ENCODE measurements at regions not wholly inside any gene's neighbourhood (a gene's known extent, or its start where the extent isn't known, plus 50 kb on each side); places are given as distances from the start of the nearest gene placed in this dataset.

DNA sequence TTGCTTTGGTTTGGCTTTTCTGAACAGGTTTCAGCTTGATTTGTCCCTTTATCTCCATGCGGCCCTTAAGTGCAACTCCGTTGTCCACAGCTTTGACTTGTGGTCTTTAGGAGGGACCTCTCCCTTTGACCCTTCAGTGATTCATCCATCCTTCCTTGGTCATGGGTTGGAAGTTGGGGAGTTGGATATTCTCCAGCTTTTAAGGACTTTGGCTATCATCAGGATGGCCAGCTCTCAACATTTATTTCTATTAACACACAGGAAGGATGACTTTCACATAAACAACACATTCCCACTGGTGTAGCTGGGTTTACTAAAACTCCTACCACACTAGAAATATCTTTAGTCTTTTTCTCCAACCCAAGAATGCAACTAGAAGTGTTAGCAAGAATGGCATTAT, 50.9 kb upstream of the E2F7 start:
- Histone ChIP-seq H3K9me2 (replicated peaks; ENCODE audit: insufficient read depth) (no peaks in the 10 kb centered on the region), H2AFZ (no peak overlapping the region), H3K9me3 (ENCODE audit: low read depth) (no peaks in the 10 kb centered on the region), H3K36me3 (replicated peaks; ENCODE audit: insufficient read depth, low read depth) (no peaks in the 10 kb centered on the region), H3K4me3 (no peak overlapping the region), H3K4me2 (no peak overlapping the region), H4K20me1 (ENCODE audit: insufficient read depth, poor library complexity, severe bottlenecking) (no peaks in the 10 kb centered on the region), H3K79me2 (no peaks in the 10 kb centered on the region), H3K27me3 (no peaks in the 10 kb centered on the region), H3K27ac (no peak overlapping the region), H3K4me1 (ENCODE audit: insufficient read depth) (no peaks in the 10 kb centered on the region)
- DNase-seq (ENCODE audit: low spot score): no peak
- 89% methylated on average over 2 of the region's 2 CpGs for WGBS (ENCODE audit: low lambda C conversion rate, missing lambda C conversion rate)
- TF ChIP-seq EZH2 (IDR thresholded peaks at IDR 0.05; ENCODE audit: borderline replicate concordance) (no peak), EZH2phosphoT487 (IDR thresholded peaks at IDR 0.05; ENCODE audit: low read depth, severe bottlenecking, unreplicated experiment) (no peak)
- TF ChIP-seq, protein P1, sequence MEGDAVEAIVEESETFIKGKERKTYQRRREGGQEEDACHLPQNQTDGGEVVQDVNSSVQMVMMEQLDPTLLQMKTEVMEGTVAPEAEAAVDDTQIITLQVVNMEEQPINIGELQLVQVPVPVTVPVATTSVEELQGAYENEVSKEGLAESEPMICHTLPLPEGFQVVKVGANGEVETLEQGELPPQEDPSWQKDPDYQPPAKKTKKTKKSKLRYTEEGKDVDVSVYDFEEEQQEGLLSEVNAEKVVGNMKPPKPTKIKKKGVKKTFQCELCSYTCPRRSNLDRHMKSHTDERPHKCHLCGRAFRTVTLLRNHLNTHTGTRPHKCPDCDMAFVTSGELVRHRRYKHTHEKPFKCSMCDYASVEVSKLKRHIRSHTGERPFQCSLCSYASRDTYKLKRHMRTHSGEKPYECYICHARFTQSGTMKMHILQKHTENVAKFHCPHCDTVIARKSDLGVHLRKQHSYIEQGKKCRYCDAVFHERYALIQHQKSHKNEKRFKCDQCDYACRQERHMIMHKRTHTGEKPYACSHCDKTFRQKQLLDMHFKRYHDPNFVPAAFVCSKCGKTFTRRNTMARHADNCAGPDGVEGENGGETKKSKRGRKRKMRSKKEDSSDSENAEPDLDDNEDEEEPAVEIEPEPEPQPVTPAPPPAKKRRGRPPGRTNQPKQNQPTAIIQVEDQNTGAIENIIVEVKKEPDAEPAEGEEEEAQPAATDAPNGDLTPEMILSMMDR (IDR thresholded peaks at IDR 0.05; ENCODE audit: poor library complexity): no peak

DNA sequence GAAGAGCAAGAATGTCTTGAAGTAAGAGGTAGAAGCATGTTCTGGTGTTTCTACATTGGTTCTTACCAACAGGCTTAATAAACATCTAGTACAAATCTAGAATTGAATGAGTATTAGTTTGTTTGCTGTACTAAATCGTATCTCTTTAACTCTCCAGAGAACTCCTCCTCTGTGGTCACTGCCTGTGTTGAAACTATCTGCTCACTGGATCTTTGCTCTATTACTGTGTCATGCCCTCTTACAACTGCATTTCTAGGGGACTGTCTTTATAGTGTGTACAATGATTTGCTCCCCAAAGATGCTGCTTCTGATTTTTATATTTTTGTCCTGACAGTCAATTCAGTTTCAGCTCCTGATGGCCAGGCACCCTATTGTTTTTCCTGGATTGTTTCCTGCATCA, 50.1 kb upstream of the E2F7 start:
- H3K9me2 ChIP-seq (replicated peaks; ENCODE audit: insufficient read depth): no peaks in the 10 kb centered on the region
- H2AFZ ChIP-seq: no peak overlapping the region
- no peaks in the 10 kb centered on the region for H3K4me1 ChIP-seq (ENCODE audit: insufficient read depth)
- no peaks in the 10 kb centered on the region for H3K27me3 ChIP-seq
- H3K4me2 ChIP-seq: no peak overlapping the region
- TF ChIP-seq, protein P1 (IDR thresholded peaks at IDR 0.05; ENCODE audit: poor library complexity): no peak
- TF ChIP-seq EZH2phosphoT487 (IDR thresholded peaks at IDR 0.05; ENCODE audit: low read depth, severe bottlenecking, unreplicated experiment): no peak
- TF ChIP-seq EZH2 (IDR thresholded peaks at IDR 0.05; ENCODE audit: borderline replicate concordance): no peak
- H4K20me1 ChIP-seq (ENCODE audit: insufficient read depth, poor library complexity, severe bottlenecking): no peaks in the 10 kb centered on the region
- no peak for DNase-seq (ENCODE audit: low spot score)
- no peaks in the 10 kb centered on the region for H3K9me3 ChIP-seq (ENCODE audit: low read depth)
- no peak overlapping the region for H3K4me3 ChIP-seq
- WGBS (ENCODE audit: low lambda C conversion rate, missing lambda C conversion rate): 81% methylated on average over 1 of the region's 1 CpG
- H3K27ac ChIP-seq: no peak overlapping the region
- no peaks in the 10 kb centered on the region for H3K79me2 ChIP-seq
- no peaks in the 10 kb centered on the region for H3K36me3 ChIP-seq (replicated peaks; ENCODE audit: insufficient read depth, low read depth)
